Body of pancreas (tissue), 4 donors: ENCODE measurements at regions not wholly inside any gene's neighbourhood (a gene's known extent, or its start where the extent isn't known, plus 50 kb on each side); places are given as distances from the start of the nearest gene placed in this dataset.

Source experiments
- CTCF ChIP-seq, 7 experiments: fragments of 450-650 bp in 4 of 7; fragments of 200-600 bp in 3 of 7; sonication (generic) in 3 of 7; IDR thresholded peaks; one replicate each; pipeline ENCODE4 v1.5.1; 2016 to 2019; ENCODE audit warnings: antibody characterized with exemption in 7 of 7
- POLR2A ChIP-seq, 3 donors: fragments of 450-650 bp; IDR thresholded peaks; one replicate each; pipeline ENCODE4 v1.6.1; 2016; ENCODE audit warnings: antibody characterized with exemption in 3 of 3, mild to moderate bottlenecking in 2 of 3

DNA sequence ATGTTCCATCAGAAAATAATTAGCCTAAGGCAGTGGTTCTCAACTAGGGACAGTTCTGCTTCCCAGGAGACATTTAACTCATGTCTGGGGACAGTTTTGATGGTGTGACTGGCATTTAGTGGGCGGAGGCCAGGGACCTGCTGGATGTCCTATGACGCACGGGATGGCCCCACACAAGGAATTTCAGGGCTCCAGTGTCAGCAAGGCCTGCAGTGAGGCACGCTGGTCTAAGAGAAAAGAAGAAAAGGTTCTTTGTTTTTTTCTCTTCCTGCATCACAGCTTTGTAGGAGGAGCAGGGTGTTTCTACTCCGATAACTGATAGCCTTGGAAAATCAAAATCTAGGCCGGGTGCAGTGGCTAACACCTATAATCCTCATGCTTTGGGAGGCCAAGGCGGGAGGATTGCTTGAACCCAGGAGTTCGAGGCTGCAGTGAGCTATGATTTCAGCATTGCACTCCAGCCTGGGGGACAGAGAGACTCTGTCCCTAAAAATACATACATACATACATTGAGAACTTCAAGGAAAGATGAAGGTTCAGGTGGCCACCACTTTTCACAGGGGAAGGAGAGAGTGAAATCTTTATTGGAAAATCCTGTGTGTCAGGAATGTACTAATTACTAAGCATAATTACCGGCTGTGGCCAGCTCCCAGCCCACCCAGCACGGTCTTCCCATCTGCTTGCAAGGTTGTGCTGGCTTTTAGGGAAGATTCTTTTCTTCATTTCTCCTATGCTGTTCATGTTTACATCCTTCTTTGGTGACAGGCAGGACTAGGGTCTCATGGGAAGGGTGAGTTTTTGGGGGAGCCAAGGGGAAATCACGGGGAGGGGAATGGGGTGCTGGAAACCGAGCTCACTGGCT, 150.4 kb downstream of the ACTR3B start:
- TF ChIP-seq CTCF (IDR thresholded peaks at IDR 0.05) (no peak), POLR2A (IDR thresholded peaks at IDR 0.05) (no peak)
